H1 (cell line): ENCODE measurements at regions not wholly inside any gene's neighbourhood (a gene's known extent, or its start where the extent isn't known, plus 50 kb on each side); places are given as distances from the start of the nearest gene placed in this dataset.

ENCODE experiments used
- ATF3 ChIP-seq: IDR thresholded peaks from 2 replicates; pipeline ENCODE4 v1.6.1; 2011; ENCODE audit warnings: low read depth, mild to moderate bottlenecking, low read length; ENCODE audit not compliant: insufficient read depth
- CTCF ChIP-seq, 3 experiments: IDR thresholded peaks; 1 replicate in 2 of 3; 2 replicates in 1 of 3; pipeline versions ENCODE4 v1.5.1 to v1.6.1; 2011; ENCODE audit warnings: low read length in 3 of 3, mild to moderate bottlenecking in 3 of 3, inconsistent platforms in 2 of 3, low read depth in 1 of 3, moderate library complexity in 1 of 3; ENCODE audit not compliant: insufficient read depth in 1 of 3; ENCODE audit errors: control extremely low read depth in 1 of 3
- FOSL1 ChIP-seq: IDR thresholded peaks from 2 replicates; pipeline ENCODE4 v1.6.1; 2011; ENCODE audit warnings: mild to moderate bottlenecking, low read depth, low read length, moderate library complexity; ENCODE audit not compliant: insufficient read depth
- POLR2A ChIP-seq, 2 experiments: IDR thresholded peaks; 1 replicate in 1 of 2; 2 replicates in 1 of 2; pipeline ENCODE4 v1.6.1; 2011; ENCODE audit warnings: low read depth in 2 of 2, low read length in 2 of 2, mild to moderate bottlenecking in 2 of 2; ENCODE audit errors: control extremely low read depth in 1 of 2

- TF ChIP-seq POLR2A (IDR thresholded peaks at IDR 0.05; ENCODE audit: control extremely low read depth in 1 of 2, low read depth in 2 of 2, low read length in 2 of 2) (no peak), FOSL1 (no peak), CTCF (IDR thresholded peaks at IDR 0.05; ENCODE audit: control extremely low read depth in 1 of 3, insufficient read depth in 1 of 3, low read depth in 1 of 3, low read length in 3 of 3) (no peak), ATF3 (no peak)
These were observed 635.6 kb upstream of the CFAP20DC start for GRCh38 chr3:59685432-59685831.
